Fibroblast of skin of back (primary cell): ENCODE measurements at regions not wholly inside any gene's neighbourhood (a gene's known extent, or its start where the extent isn't known, plus 50 kb on each side); places are given as distances from the start of the nearest gene placed in this dataset.
"Not testable (repeated sequence)": the region's sequence is repeated elsewhere in the genome, so short reads cannot be mapped to it uniquely, and the experiment has no call there.

Source experiments
- DNase-seq: peaks from one replicate; pipeline ENCODE4 v3.0.0-alpha.2; 2013

- DNase-seq: no peak
Observed at GRCh38 chr9:29928072-29928471, 2354.8 kb upstream of the C9orf72 start.

- no peak for DNase-seq
Observed at GRCh38 chr9:29939559-29939958, 2366.3 kb upstream of the C9orf72 start.

- peak; percentile 51 for DNase-seq
Observed at GRCh38 chr9:29945012-29945411, 2371.7 kb upstream of the C9orf72 start.

GRCh38 chr9:29958469-29958868 lies 2385.2 kb upstream of the C9orf72 start:
- no peak for DNase-seq

- no peak for DNase-seq
Observed at GRCh38 chr9:29965834-29966233, 2392.6 kb upstream of the C9orf72 start.

- peak; percentile 74 for DNase-seq
Observed at GRCh38 chr9:29966247-29966646, 2393.0 kb upstream of the C9orf72 start.

- no peak for DNase-seq
Observed at GRCh38 chr9:29968831-29969230, 2395.6 kb upstream of the C9orf72 start.

- DNase-seq: no peak
Observed at GRCh38 chr9:29969408-29969807, 2396.1 kb upstream of the C9orf72 start.

- DNase-seq: no peak
Observed at GRCh38 chr9:29969856-29970647, 2396.8 kb upstream of the C9orf72 start.

- DNase-seq: peak; percentile 15
Observed at GRCh38 chr9:29974197-29974596, 2400.9 kb upstream of the C9orf72 start.

- no peak for DNase-seq
Observed at GRCh38 chr9:29976981-29977380, 2403.7 kb upstream of the C9orf72 start.

- DNase-seq: no peak
Observed at GRCh38 chr9:29981013-29981412, 2403.4 kb upstream of the ACO1 start.

GRCh38 chr9:29999645-30000044 lies 2384.8 kb upstream of the ACO1 start:
- DNase-seq: no peak

GRCh38 chr9:30010691-30011090 lies 2373.8 kb upstream of the ACO1 start:
- DNase-seq: no peak

GRCh38 chr9:30012622-30013021 lies 2371.8 kb upstream of the ACO1 start:
- no peak for DNase-seq

GRCh38 chr9:30015073-30015472 lies 2369.4 kb upstream of the ACO1 start:
- DNase-seq: no peak

GRCh38 chr9:30020161-30020560 lies 2364.3 kb upstream of the ACO1 start:
- DNase-seq: no peak

- peak; percentile 0 for DNase-seq
Observed at GRCh38 chr9:30035761-30036160, 2348.7 kb upstream of the ACO1 start.

- DNase-seq: no peak
Observed at GRCh38 chr9:30036558-30036957, 2347.9 kb upstream of the ACO1 start.

- no peak for DNase-seq
Observed at GRCh38 chr9:30039712-30040111, 2344.7 kb upstream of the ACO1 start.

- DNase-seq: no peak
Observed at GRCh38 chr9:30048396-30048795, 2336.0 kb upstream of the ACO1 start.

- no peak for DNase-seq
Observed at GRCh38 chr9:30058463-30058862, 2326.0 kb upstream of the ACO1 start.

- no peak for DNase-seq
Observed at GRCh38 chr9:30060976-30061375, 2323.5 kb upstream of the ACO1 start.

- DNase-seq: no peak
Observed at GRCh38 chr9:30065888-30066287, 2318.6 kb upstream of the ACO1 start.

- DNase-seq: not testable (repeated sequence)
Observed at GRCh38 chr9:30069236-30069635, 2315.2 kb upstream of the ACO1 start.
